Keratinocyte (primary cell): ENCODE measurements at regions not wholly inside any gene's neighbourhood (a gene's known extent, or its start where the extent isn't known, plus 50 kb on each side); places are given as distances from the start of the nearest gene placed in this dataset.

Experiments used
- DNase-seq: peaks from one replicate; pipeline ENCODE4 v3.0.0-alpha.2; 2011; ENCODE audit warnings: low read depth, missing footprints, low spot score
- FAIRE-seq: peaks from 2 replicates; lab custom pipeline; 2011; peaks lifted over from hg19 to GRCh38; lab: Jason Lieb, UNC
- H2AFZ ChIP-seq: 2 replicates; pipeline ENCODE4 v1.6.0; 2012; ENCODE audit warnings: low read length, control low read depth, inconsistent platforms; ENCODE audit not compliant: control insufficient read depth
- H3K27ac ChIP-seq: 2 replicates; pipeline ENCODE4 v1.5.1; 2011; ENCODE audit warnings: low read length; ENCODE audit not compliant: control insufficient read depth, insufficient read depth
- H3K27me3 ChIP-seq: 3 replicates; pipeline ENCODE4 v1.6.0; 2011; ENCODE audit warnings: low read length; ENCODE audit not compliant: control insufficient read depth, insufficient read depth; ENCODE audit errors: extremely low read depth
- H3K36me3 ChIP-seq, 2 experiments: 2 replicates in 1 of 2; 3 replicates in 1 of 2; pipeline ENCODE4 v1.5.1; 2011; ENCODE audit warnings: low read length in 2 of 2, mild to moderate bottlenecking in 1 of 2; ENCODE audit not compliant: control insufficient read depth in 2 of 2, insufficient read depth in 2 of 2; ENCODE audit errors: extremely low read depth in 1 of 2
- H3K4me1 ChIP-seq: 3 replicates; pipeline ENCODE4 v1.5.1; 2011; ENCODE audit warnings: low read length; ENCODE audit not compliant: control insufficient read depth, insufficient read depth; ENCODE audit errors: extremely low read depth
- H3K4me2 ChIP-seq: 3 replicates; pipeline ENCODE4 v1.6.0; 2011; ENCODE audit warnings: low read depth, low read length; ENCODE audit not compliant: control insufficient read depth, insufficient read depth; ENCODE audit errors: extremely low read depth
- H3K4me3 ChIP-seq, 3 experiments: fragments of 200-600 bp in 1 of 3; sonication (generic) in 1 of 3; 2 replicates in 2 of 3; 3 replicates in 1 of 3; pipeline ENCODE4 v1.5.1; 2011 to 2016; ENCODE audit warnings: low read length in 3 of 3, mild to moderate bottlenecking in 3 of 3, control low read depth in 2 of 3, inconsistent platforms in 1 of 3, low read depth in 1 of 3, mixed read lengths in 1 of 3, mixed run types in 1 of 3, moderate library complexity in 1 of 3; ENCODE audit not compliant: control insufficient read depth in 2 of 3, insufficient read depth in 2 of 3; ENCODE audit errors: extremely low read depth in 1 of 3
- H3K79me2 ChIP-seq: 2 replicates; pipeline ENCODE4 v1.6.0; 2012; ENCODE audit warnings: low read length; ENCODE audit not compliant: control insufficient read depth, insufficient read depth
- H3K9ac ChIP-seq: 3 replicates; pipeline ENCODE4 v1.6.0; 2011; ENCODE audit warnings: low read length; ENCODE audit not compliant: control insufficient read depth, insufficient read depth; ENCODE audit errors: extremely low read depth
- H3K9me1 ChIP-seq: 3 replicates; pipeline ENCODE4 v1.6.0; 2011; ENCODE audit warnings: low read length; ENCODE audit not compliant: control insufficient read depth, insufficient read depth; ENCODE audit errors: extremely low read depth
- H3K9me3 ChIP-seq: 2 replicates; pipeline ENCODE4 v1.5.1; 2012; ENCODE audit warnings: low read depth, low read length; ENCODE audit not compliant: control insufficient read depth
- H4K20me1 ChIP-seq: 3 replicates; pipeline ENCODE4 v1.6.0; 2011; ENCODE audit warnings: low read length; ENCODE audit not compliant: control insufficient read depth, insufficient read depth; ENCODE audit errors: extremely low read depth
- CTCF ChIP-seq, 3 experiments: IDR thresholded peaks in 1 of 3; conservative IDR thresholded peaks in 1 of 3; optimal IDR thresholded peaks in 1 of 3; 2 replicates in 2 of 3; 3 replicates in 1 of 3; pipeline versions ENCODE3 to v1.5.1; 2011; ENCODE audit warnings: low read length in 3 of 3, mild to moderate bottlenecking in 3 of 3, moderate library complexity in 2 of 3, control low read depth in 1 of 3, inconsistent platforms in 1 of 3; ENCODE audit not compliant: insufficient read depth in 2 of 3; ENCODE audit errors: extremely low read depth in 1 of 3
- EZH2 ChIP-seq: IDR thresholded peaks from one replicate; pipeline ENCODE4 v1.6.1; 2012; ENCODE audit warnings: inconsistent platforms, mild to moderate bottlenecking, low read length, moderate library complexity
- dilution Hi-C: fragments of 300-500 bp; cut with MboI; formaldehyde crosslinking; loops from one replicate; pipeline ENCODE4 v1.7.0; 2020; ENCODE audit warnings: low sequenced_read_pairs; ENCODE audit not compliant: extremely low pct_ligation_motif_present

GRCh38 chr2:192775459-192776262 is 580.9 kb upstream of the TMEFF2 start:
- Histone ChIP-seq H3K27ac (no peak overlapping the region), H3K9me3 (no peaks in the 10 kb centered on the region), H3K27me3 (no peaks in the 10 kb centered on the region), H4K20me1 (no peaks in the 10 kb centered on the region), H3K36me3 (no peaks in the 10 kb centered on the region), H2AFZ (no peak overlapping the region), H3K4me1 (no peaks in the 10 kb centered on the region), H3K9me1 (no peaks in the 10 kb centered on the region), H3K4me3 (no peak overlapping the region), H3K79me2 (no peaks in the 10 kb centered on the region), H3K9ac (no peak overlapping the region), H3K4me2 (no peak overlapping the region)
- FAIRE-seq (no peak), DNase-seq (no peak)
- TF ChIP-seq CTCF (optimal IDR thresholded peaks at IDR 0.05 in 1 of 3, IDR thresholded peaks at IDR 0.05 in 1 of 3, conservative IDR thresholded peaks at IDR 0.05 in 1 of 3; ENCODE audit: extremely low read depth in 1 of 3, insufficient read depth in 2 of 3, low read length in 3 of 3) (no peak), EZH2 (no peak)
- dilution Hi-C loops, result no loop called here

GRCh38 chr2:192775011-192775410 is 580.3 kb upstream of the TMEFF2 start:
- Histone ChIP-seq H3K4me2 (no peak overlapping the region), H3K27me3 (no peaks in the 10 kb centered on the region), H3K4me3 (no peak overlapping the region), H2AFZ (no peak overlapping the region), H3K4me1 (no peaks in the 10 kb centered on the region), H3K9me3 (no peaks in the 10 kb centered on the region), H3K36me3 (no peaks in the 10 kb centered on the region), H3K79me2 (no peaks in the 10 kb centered on the region), H4K20me1 (no peaks in the 10 kb centered on the region), H3K9me1 (no peaks in the 10 kb centered on the region), H3K27ac (no peak overlapping the region), H3K9ac (no peak overlapping the region)
- FAIRE-seq, result no peak
- TF ChIP-seq CTCF (optimal IDR thresholded peaks at IDR 0.05 in 1 of 3, IDR thresholded peaks at IDR 0.05 in 1 of 3, conservative IDR thresholded peaks at IDR 0.05 in 1 of 3; ENCODE audit: extremely low read depth in 1 of 3, insufficient read depth in 2 of 3, low read length in 3 of 3) (no peak), EZH2 (no peak)
- dilution Hi-C loops, result no loop called here
- DNase-seq, result no peak
